ENCODE measurements at regions not wholly inside any gene's neighbourhood (a gene's known extent, or its start where the extent isn't known, plus 50 kb on each side); places are given as distances from the start of the nearest gene placed in this dataset.

GRCh38 chr14:88960496-88960895 is 136.0 kb downstream of the TTC8 start:
- no peak for TF ChIP-seq CTCF (IDR thresholded peaks at IDR 0.05)
- TF ChIP-seq POLR2A (IDR thresholded peaks at IDR 0.05), result no peak
